ENCODE measurements at regions not wholly inside any gene's neighbourhood (a gene's known extent, or its start where the extent isn't known, plus 50 kb on each side); places are given as distances from the start of the nearest gene placed in this dataset.

- H3K4me1 Mint-ChIP-seq = no peaks in the 10 kb centered on the region
- CTCF ChIA-PET = no interaction called here
- no peaks in the 10 kb centered on the region for H3K36me3 Mint-ChIP-seq
- no peak overlapping the region for H3K27ac Mint-ChIP-seq
- no peak overlapping the region for H3K4me3 Mint-ChIP-seq
- DNase-seq = no peak
- no peaks in the 10 kb centered on the region for H3K27me3 Mint-ChIP-seq
- H3K9me3 Mint-ChIP-seq = no peaks in the 10 kb centered on the region
These were observed 141.5 kb upstream of the FST start for GRCh38 chr5:53338971-53339370.

GRCh38 chr5:53339962-53340540, 140.4 kb upstream of the FST start:
- no peak for DNase-seq
- H3K9me3 Mint-ChIP-seq = no peaks in the 10 kb centered on the region
- H3K36me3 Mint-ChIP-seq = no peaks in the 10 kb centered on the region
- H3K27me3 Mint-ChIP-seq = no peaks in the 10 kb centered on the region
- H3K27ac Mint-ChIP-seq = no peak overlapping the region
- H3K4me1 Mint-ChIP-seq = no peaks in the 10 kb centered on the region
- CTCF ChIA-PET = no interaction called here
- H3K4me3 Mint-ChIP-seq = no peak overlapping the region

GRCh38 chr5:53340956-53341750, 139.3 kb upstream of the FST start:
- CTCF ChIA-PET = no interaction called here
- Mint-ChIP-seq H3K4me3 (no peak overlapping the region), H3K4me1 (no peaks in the 10 kb centered on the region), H3K9me3 (no peaks in the 10 kb centered on the region), H3K36me3 (no peaks in the 10 kb centered on the region), H3K27me3 (no peaks in the 10 kb centered on the region), H3K27ac (no peak overlapping the region)
- no peak for DNase-seq

GRCh38 chr5:53342236-53342635, 138.2 kb upstream of the FST start:
- Mint-ChIP-seq H3K9me3 (no peaks in the 10 kb centered on the region), H3K4me3 (no peak overlapping the region), H3K27ac (no peak overlapping the region), H3K4me1 (no peaks in the 10 kb centered on the region), H3K36me3 (no peaks in the 10 kb centered on the region), H3K27me3 (no peaks in the 10 kb centered on the region)
- CTCF ChIA-PET = no interaction called here
- no peak for DNase-seq

GRCh38 chr5:53343187-53343586, 137.2 kb upstream of the FST start:
- Mint-ChIP-seq H3K9me3 (no peaks in the 10 kb centered on the region), H3K27ac (no peak overlapping the region), H3K4me1 (no peaks in the 10 kb centered on the region), H3K4me3 (no peak overlapping the region), H3K27me3 (no peaks in the 10 kb centered on the region), H3K36me3 (no peaks in the 10 kb centered on the region)
- CTCF ChIA-PET = no interaction called here
- no peak for DNase-seq

- Mint-ChIP-seq H3K9me3 (no peaks in the 10 kb centered on the region), H3K4me1 (no peaks in the 10 kb centered on the region), H3K27ac (no peak overlapping the region), H3K27me3 (no peaks in the 10 kb centered on the region), H3K4me3 (no peak overlapping the region), H3K36me3 (no peaks in the 10 kb centered on the region)
- no peak for DNase-seq
- CTCF ChIA-PET = no interaction called here
These were observed 130.1 kb upstream of the FST start for GRCh38 chr5:53350368-53350767.

- no peaks in the 10 kb centered on the region for H3K36me3 Mint-ChIP-seq
- no peak for DNase-seq
- no peak overlapping the region for H3K27ac Mint-ChIP-seq
- no peaks in the 10 kb centered on the region for H3K4me1 Mint-ChIP-seq
- no peak overlapping the region for H3K4me3 Mint-ChIP-seq
- no peaks in the 10 kb centered on the region for H3K9me3 Mint-ChIP-seq
- H3K27me3 Mint-ChIP-seq = no peaks in the 10 kb centered on the region
- CTCF ChIA-PET = no interaction called here
These were observed 129.2 kb upstream of the FST start for GRCh38 chr5:53350991-53351770.

GRCh38 chr5:53355316-53355715, 125.1 kb upstream of the FST start:
- no peaks in the 10 kb centered on the region for H3K36me3 Mint-ChIP-seq
- H3K27me3 Mint-ChIP-seq = no peaks in the 10 kb centered on the region
- H3K4me1 Mint-ChIP-seq = no peaks in the 10 kb centered on the region
- H3K4me3 Mint-ChIP-seq = no peak overlapping the region
- CTCF ChIA-PET = no interaction called here
- no peak overlapping the region for H3K27ac Mint-ChIP-seq
- no peaks in the 10 kb centered on the region for H3K9me3 Mint-ChIP-seq
- no peak for DNase-seq

- Mint-ChIP-seq H3K27me3 (no peaks in the 10 kb centered on the region), H3K4me1 (no peaks in the 10 kb centered on the region), H3K27ac (no peak overlapping the region), H3K4me3 (no peak overlapping the region), H3K9me3 (no peaks in the 10 kb centered on the region), H3K36me3 (no peaks in the 10 kb centered on the region)
- DNase-seq = no peak
- CTCF ChIA-PET = no interaction called here
These were observed 124.5 kb upstream of the FST start for GRCh38 chr5:53355931-53356330.

GRCh38 chr5:53357439-53357838, 123.0 kb upstream of the FST start:
- Mint-ChIP-seq H3K9me3 (no peaks in the 10 kb centered on the region), H3K27me3 (no peaks in the 10 kb centered on the region), H3K27ac (no peak overlapping the region), H3K4me1 (no peaks in the 10 kb centered on the region), H3K36me3 (no peaks in the 10 kb centered on the region), H3K4me3 (no peak overlapping the region)
- CTCF ChIA-PET = no interaction called here
- no peak for DNase-seq

GRCh38 chr5:53358794-53359193, 121.6 kb upstream of the FST start:
- no peaks in the 10 kb centered on the region for H3K27me3 Mint-ChIP-seq
- no peaks in the 10 kb centered on the region for H3K4me1 Mint-ChIP-seq
- DNase-seq = no peak
- H3K4me3 Mint-ChIP-seq = no peak overlapping the region
- H3K36me3 Mint-ChIP-seq = no peaks in the 10 kb centered on the region
- no peak overlapping the region for H3K27ac Mint-ChIP-seq
- CTCF ChIA-PET = no interaction called here
- H3K9me3 Mint-ChIP-seq = no peaks in the 10 kb centered on the region

GRCh38 chr5:53359916-53360517, 120.4 kb upstream of the FST start:
- Mint-ChIP-seq H3K27me3 (no peaks in the 10 kb centered on the region), H3K27ac (no peak overlapping the region), H3K36me3 (no peaks in the 10 kb centered on the region), H3K4me3 (no peak overlapping the region), H3K9me3 (no peaks in the 10 kb centered on the region), H3K4me1 (no peaks in the 10 kb centered on the region)
- no peak for DNase-seq
- CTCF ChIA-PET = no interaction called here

- Mint-ChIP-seq H3K27me3 (no peaks in the 10 kb centered on the region), H3K4me1 (no peaks in the 10 kb centered on the region), H3K27ac (no peak overlapping the region), H3K9me3 (no peaks in the 10 kb centered on the region), H3K4me3 (no peak overlapping the region), H3K36me3 (no peaks in the 10 kb centered on the region)
- no peak for DNase-seq
- CTCF ChIA-PET = no interaction called here
These were observed 119.6 kb upstream of the FST start for GRCh38 chr5:53360811-53361210.

GRCh38 chr5:53361708-53362107, 118.7 kb upstream of the FST start:
- CTCF ChIA-PET = no interaction called here
- no peak overlapping the region for H3K4me3 Mint-ChIP-seq
- no peak overlapping the region for H3K27ac Mint-ChIP-seq
- no peak for DNase-seq
- H3K9me3 Mint-ChIP-seq = peaks cover 2% of the 10 kb centered on the region
- no peaks in the 10 kb centered on the region for H3K36me3 Mint-ChIP-seq
- H3K27me3 Mint-ChIP-seq = no peaks in the 10 kb centered on the region
- H3K4me1 Mint-ChIP-seq = no peaks in the 10 kb centered on the region

- H3K36me3 Mint-ChIP-seq = no peaks in the 10 kb centered on the region
- peaks cover 2% of the 10 kb centered on the region for H3K9me3 Mint-ChIP-seq
- CTCF ChIA-PET = no interaction called here
- no peaks in the 10 kb centered on the region for H3K27me3 Mint-ChIP-seq
- H3K27ac Mint-ChIP-seq = no peak overlapping the region
- H3K4me1 Mint-ChIP-seq = no peaks in the 10 kb centered on the region
- no peak for DNase-seq
- no peak overlapping the region for H3K4me3 Mint-ChIP-seq
These were observed 117.9 kb upstream of the FST start for GRCh38 chr5:53362521-53362941.

Measured in activated naive CD4-positive, alpha-beta T cell treated with anti-CD3 and anti-CD28 coated beads, Interleukin-2, amount 10 ng/mL, durations not matched to agents 7 days and 5 days (primary cell).